Right hindlimb (tissue), 1 donor: ENCODE measurements at regions not wholly inside any gene's neighbourhood (a gene's known extent, or its start where the extent isn't known, plus 50 kb on each side); places are given as distances from the start of the nearest gene placed in this dataset.
"Not testable (repeated sequence)": the region's sequence is repeated elsewhere in the genome, so short reads cannot be mapped to it uniquely, and the experiment has no call there.

ENCODE experiments used
- DNase-seq: peaks from one replicate; pipeline ENCODE4 v3.0.0-alpha.2; 2018

DNA sequence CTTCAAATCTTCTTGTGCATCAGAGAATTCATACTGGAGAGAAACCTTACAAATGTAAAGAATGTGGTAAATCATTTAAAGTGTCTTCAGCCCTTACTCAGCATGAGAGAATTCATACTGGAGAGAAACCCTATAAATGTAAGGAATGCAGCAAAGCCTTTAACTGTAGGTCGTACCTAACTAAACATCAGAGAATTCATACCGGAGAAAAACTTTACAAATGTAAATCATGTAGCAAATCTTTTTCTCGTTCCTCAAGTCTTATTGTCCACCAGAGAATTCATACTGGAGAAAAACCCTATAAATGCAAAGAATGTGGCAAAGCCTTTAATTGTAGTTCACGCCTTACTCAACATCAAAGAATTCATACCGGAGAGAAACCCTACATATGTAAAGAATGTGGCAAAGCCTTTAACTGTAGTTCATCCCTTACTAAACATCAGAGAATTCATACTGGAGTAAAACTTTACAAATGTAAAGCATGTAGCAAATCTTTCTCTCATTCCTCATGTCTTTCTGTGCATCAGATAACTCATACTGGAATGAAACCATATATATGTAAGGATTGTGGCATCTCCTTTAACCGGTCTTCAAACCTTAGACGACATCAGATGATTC, 118.5 kb upstream of the ZNF267 start:
- no peak for DNase-seq

DNA sequence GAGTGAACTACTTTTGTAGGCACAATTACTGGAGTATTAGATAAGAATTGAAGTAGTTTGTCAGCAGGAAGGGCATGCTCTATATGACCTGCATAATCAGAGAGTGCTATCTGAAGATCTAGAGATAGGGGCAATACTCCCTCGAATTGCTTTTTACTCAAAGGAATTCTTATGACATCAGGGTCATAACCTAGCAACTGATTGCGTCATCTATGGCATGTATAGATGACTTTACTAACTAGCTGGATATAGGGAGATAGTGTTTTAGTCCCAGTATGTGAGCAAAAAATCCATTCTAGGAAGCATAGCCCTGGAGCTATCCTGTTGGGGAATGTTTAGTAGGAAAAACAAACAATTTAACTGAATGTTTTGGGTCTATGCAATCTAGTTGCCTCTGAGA, 109.5 kb upstream of the ZNF267 start:
- no peak for DNase-seq

GRCh38 chr16:31767267-31767666, 106.3 kb upstream of the ZNF267 start:
- no peak for DNase-seq

- DNase-seq, result no peak
These were observed 93.3 kb upstream of the ZNF267 start for GRCh38 chr16:31780342-31780741.

- DNase-seq, result no peak
These were observed 88.5 kb upstream of the ZNF267 start for GRCh38 chr16:31785126-31785525.

- no peak for DNase-seq
These were observed 66.5 kb upstream of the ZNF267 start for GRCh38 chr16:31807086-31807485.

DNA sequence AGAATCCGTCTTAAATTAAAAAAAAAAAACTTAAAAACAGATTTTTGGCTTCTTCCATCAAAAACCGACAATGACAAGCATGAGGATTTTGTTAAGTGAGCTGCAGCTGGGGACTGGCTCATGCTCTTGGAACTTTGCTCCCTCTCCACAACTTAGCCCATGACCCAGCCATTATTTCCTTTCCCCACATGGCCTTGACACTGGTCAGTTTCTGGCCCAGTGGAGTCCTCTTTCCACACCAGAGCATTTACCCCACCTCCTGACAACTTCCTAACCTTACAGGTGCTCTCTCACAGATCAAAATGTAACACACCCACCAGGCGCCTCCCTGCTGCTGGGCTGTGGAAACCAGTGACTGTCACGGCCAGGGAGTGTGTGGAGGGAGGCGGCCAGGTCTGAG, 62.7 kb upstream of the ZNF267 start:
- no peak for DNase-seq

- DNase-seq, result not testable (repeated sequence)
These were observed 57.5 kb upstream of the ZNF267 start for GRCh38 chr16:31816141-31816540.

DNA sequence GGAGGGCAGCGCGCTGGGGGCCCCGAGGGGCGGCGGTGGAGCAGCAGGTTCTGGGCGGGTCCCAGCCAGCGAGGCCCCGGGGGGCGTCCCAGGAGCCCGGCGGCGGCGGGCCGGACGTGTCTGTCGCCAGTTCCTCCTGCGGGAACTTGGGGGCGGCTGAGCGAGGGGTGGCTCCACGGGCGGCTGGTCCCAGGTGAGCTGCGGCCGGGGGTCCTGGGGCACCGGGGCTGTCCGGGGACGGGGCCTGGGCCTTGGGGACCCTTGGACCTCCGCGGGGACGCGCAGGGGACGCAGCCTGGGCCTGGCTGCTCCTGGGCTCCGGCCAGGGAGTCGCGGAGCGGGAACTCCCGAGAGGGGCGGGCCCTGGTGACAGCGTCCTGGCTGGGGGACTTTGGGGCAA, 54.2 kb upstream of the ZNF267 start:
- DNase-seq, result no peak

GRCh38 chr16:31819948-31820347, 53.7 kb upstream of the ZNF267 start:
- DNase-seq, result no peak
